Naive thymus-derived CD4-positive, alpha-beta T cell (primary cell): ENCODE measurements at regions not wholly inside any gene's neighbourhood (a gene's known extent, or its start where the extent isn't known, plus 50 kb on each side); places are given as distances from the start of the nearest gene placed in this dataset.

Source experiments
- ATAC-seq: fragments of 150-1000 bp; cut with Tn5 transposase; 2 replicates; pipeline ENCODE4 v1.10.0; 2021; ENCODE audit warnings: mild to moderate bottlenecking, moderate library complexity
- CTCF ChIA-PET: fragments of 350-600 bp; sonication (Branson Sonifier 250); formaldehyde crosslinking; loops from one replicate; lab custom pipeline; 2021; ENCODE audit warnings: antibody characterized with exemption; lab: Charles Lee
- POLR2A ChIA-PET: fragments of 350-600 bp; sonication (Branson Sonifier 250); formaldehyde crosslinking; loops from one replicate; lab custom pipeline; 2021; ENCODE audit warnings: antibody characterized with exemption, inconsistent platforms; lab: Charles Lee
- DNase-seq, 9 donors: peaks; one replicate each; pipeline versions ENCODE4 v3.0.0 to v3.0.0-alpha.2; 2020 to 2022; ENCODE audit warnings: mixed read lengths in 1 of 9
- H3K27ac ChIP-seq: one replicate; pipeline ENCODE4 v1.7.0; 2013; ENCODE audit warnings: mild to moderate bottlenecking, low read depth, low read length, moderate library complexity
- H3K27me3 ChIP-seq, 2 donors: one replicate each; pipeline ENCODE4 v1.7.0; 2013; ENCODE audit warnings: low read length in 2 of 2, mild to moderate bottlenecking in 2 of 2, moderate library complexity in 2 of 2; ENCODE audit not compliant: control insufficient read depth in 2 of 2, insufficient read depth in 2 of 2
- H3K36me3 ChIP-seq, 3 experiments: 1 replicate in 2 of 3; 2 replicates in 1 of 3; pipeline ENCODE4 v1.7.0; 2013; ENCODE audit warnings: low read length in 3 of 3, mild to moderate bottlenecking in 3 of 3, moderate library complexity in 1 of 3; ENCODE audit not compliant: insufficient read depth in 3 of 3, control insufficient read depth in 2 of 3
- H3K4me1 ChIP-seq, 2 donors: one replicate each; pipeline ENCODE4 v1.7.0; 2013; ENCODE audit warnings: low read length in 2 of 2, mild to moderate bottlenecking in 2 of 2, moderate library complexity in 1 of 2; ENCODE audit not compliant: control insufficient read depth in 2 of 2, insufficient read depth in 2 of 2
- H3K4me3 ChIP-seq: 2 replicates; pipeline ENCODE4 v1.7.0; 2013; ENCODE audit warnings: mild to moderate bottlenecking, low read length
- H3K9me3 ChIP-seq, 3 experiments: 1 replicate in 2 of 3; 2 replicates in 1 of 3; pipeline ENCODE4 v1.7.0; 2013; ENCODE audit warnings: low read length in 3 of 3; ENCODE audit not compliant: control insufficient read depth in 2 of 3
- H3K27ac Mint-ChIP-seq, 9 donors: one replicate each; pipeline ENCODE4 v1.8.0; 2020 to 2022; ENCODE audit warnings: mixed read lengths in 9 of 9, mild to moderate bottlenecking in 8 of 9, moderate library complexity in 5 of 9, inconsistent platforms in 2 of 9
- H3K27me3 Mint-ChIP-seq, 5 donors: one replicate each; pipeline ENCODE4 v1.8.0; 2021 to 2022; ENCODE audit warnings: mixed read lengths in 5 of 5, mild to moderate bottlenecking in 1 of 5
- H3K36me3 Mint-ChIP-seq, 5 donors: one replicate each; pipeline ENCODE4 v1.8.0; 2020 to 2022; ENCODE audit warnings: mixed read lengths in 5 of 5, mild to moderate bottlenecking in 3 of 5, inconsistent platforms in 1 of 5
- H3K4me1 Mint-ChIP-seq, 7 donors: one replicate each; pipeline ENCODE4 v1.8.0; 2020 to 2022; ENCODE audit warnings: mixed read lengths in 7 of 7, mild to moderate bottlenecking in 3 of 7, inconsistent platforms in 1 of 7
- H3K4me3 Mint-ChIP-seq, 10 donors: one replicate each; pipeline ENCODE4 v1.8.0; 2020 to 2022; ENCODE audit warnings: mild to moderate bottlenecking in 10 of 10, mixed read lengths in 10 of 10, moderate library complexity in 6 of 10, inconsistent platforms in 2 of 10
- H3K9me3 Mint-ChIP-seq, 11 donors: one replicate each; pipeline ENCODE4 v1.8.0; 2020 to 2022; ENCODE audit warnings: mixed read lengths in 11 of 11, mild to moderate bottlenecking in 4 of 11, inconsistent platforms in 1 of 11, moderate library complexity in 1 of 11
- intact Hi-C, 2 donors: fragments of 100-400 bp; cut with micrococcal nuclease; formaldehyde crosslinking; loops; one replicate each; pipeline ENCODE4 v1.15.1; 2023

- H3K4me3 ChIP-seq = no peak overlapping the region
- H3K27ac ChIP-seq = no peak overlapping the region
- ATAC-seq (no peak), DNase-seq (no peak)
- H3K27me3 Mint-ChIP-seq = no peaks in the 10 kb centered on the region
- H3K36me3 Mint-ChIP-seq = peaks cover 0 to 4% (median 0%) of the 10 kb centered on the region in 5 donors
- no peak overlapping the region for H3K4me3 Mint-ChIP-seq
- no peaks in the 10 kb centered on the region for H3K4me1 ChIP-seq
- H3K9me3 ChIP-seq = no peaks in the 10 kb centered on the region
- ChIA-PET CTCF (no interaction called here), POLR2A (no interaction called here)
- no peak overlapping the region for H3K27ac Mint-ChIP-seq
- no peaks in the 10 kb centered on the region for H3K4me1 Mint-ChIP-seq
- no peaks in the 10 kb centered on the region for H3K36me3 ChIP-seq
- peaks cover 0 to 36% (median 9%) of the 10 kb centered on the region in 11 donors for H3K9me3 Mint-ChIP-seq
- no peaks in the 10 kb centered on the region for H3K27me3 ChIP-seq
- intact Hi-C loops = no loop called here
Observed at GRCh38 chr12:58765653-58766512, 154.4 kb downstream of the LRIG3 start.

DNA sequence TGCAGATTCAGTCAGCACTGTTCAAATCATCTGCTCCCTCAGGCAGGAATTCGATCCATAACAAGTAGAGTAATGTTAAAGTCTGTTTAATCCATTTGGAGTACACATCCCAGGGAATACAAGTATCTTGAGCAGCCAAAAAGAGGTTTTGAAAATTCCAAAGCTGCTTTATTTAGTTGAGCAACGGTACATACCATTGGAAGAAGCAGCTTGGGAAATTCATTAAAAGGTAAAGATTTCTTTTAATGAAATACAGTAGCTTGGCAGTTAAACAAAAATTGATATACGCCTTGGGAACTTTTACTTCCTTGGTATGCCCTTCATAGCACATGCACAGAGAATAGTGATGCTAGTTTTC lies 153.8 kb downstream of the LRIG3 start:
- H3K36me3 Mint-ChIP-seq = peaks cover 0 to 4% (median 0%) of the 10 kb centered on the region in 5 donors
- H3K27me3 Mint-ChIP-seq = no peaks in the 10 kb centered on the region
- no peak overlapping the region for H3K4me3 Mint-ChIP-seq
- no peak for ATAC-seq
- DNase-seq = no peak
- intact Hi-C loops = no loop called here
- Histone ChIP-seq H3K36me3 (no peaks in the 10 kb centered on the region), H3K27me3 (no peaks in the 10 kb centered on the region), H3K4me3 (no peak overlapping the region), H3K27ac (no peak overlapping the region), H3K4me1 (no peaks in the 10 kb centered on the region), H3K9me3 (no peaks in the 10 kb centered on the region)
- ChIA-PET CTCF (no interaction called here), POLR2A (no interaction called here)
- H3K4me1 Mint-ChIP-seq = no peaks in the 10 kb centered on the region
- H3K27ac Mint-ChIP-seq = no peak overlapping the region
- H3K9me3 Mint-ChIP-seq = peaks cover 0 to 34% (median 9%) of the 10 kb centered on the region in 11 donors

DNA sequence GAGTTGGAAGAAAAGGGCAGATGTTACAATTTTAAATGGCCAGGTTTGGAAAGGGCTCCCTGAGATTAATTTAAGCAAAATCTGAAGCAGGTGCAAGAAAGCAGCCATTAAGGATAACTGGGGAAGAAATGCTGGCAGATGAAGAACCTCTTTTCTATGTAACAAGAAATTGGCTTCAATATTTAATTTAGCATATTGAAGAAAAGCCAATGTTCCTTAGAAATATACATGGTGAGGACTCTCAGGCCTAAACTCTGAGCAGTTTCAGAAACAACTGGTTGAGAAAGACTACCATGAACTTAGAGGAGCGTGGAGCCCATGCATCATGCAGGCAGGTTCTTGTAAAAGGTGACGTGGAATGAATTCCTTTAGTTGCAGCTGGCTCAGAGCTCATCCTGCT lies 152.8 kb downstream of the LRIG3 start:
- no peaks in the 10 kb centered on the region for H3K4me1 ChIP-seq
- H3K27me3 ChIP-seq = no peaks in the 10 kb centered on the region
- H3K4me3 Mint-ChIP-seq = no peak overlapping the region
- H3K9me3 Mint-ChIP-seq = peaks cover 0 to 28% (median 9%) of the 10 kb centered on the region in 11 donors
- no peaks in the 10 kb centered on the region for H3K27me3 Mint-ChIP-seq
- no peak overlapping the region for H3K4me3 ChIP-seq
- peaks cover 0 to 4% (median 0%) of the 10 kb centered on the region in 5 donors for H3K36me3 Mint-ChIP-seq
- no peaks in the 10 kb centered on the region for H3K4me1 Mint-ChIP-seq
- intact Hi-C loops = no loop called here
- no peak overlapping the region for H3K27ac Mint-ChIP-seq
- no peaks in the 10 kb centered on the region for H3K9me3 ChIP-seq
- POLR2A ChIA-PET = no interaction called here
- ATAC-seq = no peak
- H3K27ac ChIP-seq = no peak overlapping the region
- no peaks in the 10 kb centered on the region for H3K36me3 ChIP-seq
- no peak for DNase-seq
- CTCF ChIA-PET = no interaction called here

GRCh38 chr12:58773986-58774385 lies 146.3 kb downstream of the LRIG3 start:
- H3K9me3 Mint-ChIP-seq = peaks cover 2 to 16% (median 3%) of the 10 kb centered on the region in 11 donors
- Histone ChIP-seq H3K27ac (no peak overlapping the region), H3K4me3 (no peak overlapping the region), H3K36me3 (no peaks in the 10 kb centered on the region), H3K27me3 (no peaks in the 10 kb centered on the region), H3K4me1 (no peaks in the 10 kb centered on the region), H3K9me3 (no peaks in the 10 kb centered on the region)
- intact Hi-C loops = no loop called here
- H3K36me3 Mint-ChIP-seq = peaks cover 0 to 3% (median 0%) of the 10 kb centered on the region in 5 donors
- CTCF ChIA-PET = no interaction called here
- no peaks in the 10 kb centered on the region for H3K27me3 Mint-ChIP-seq
- no peak overlapping the region for H3K4me3 Mint-ChIP-seq
- no peak for ATAC-seq
- H3K4me1 Mint-ChIP-seq = no peaks in the 10 kb centered on the region
- no peak for DNase-seq
- no peak overlapping the region for H3K27ac Mint-ChIP-seq
- POLR2A ChIA-PET = no interaction called here

- H3K4me3 ChIP-seq = no peak overlapping the region
- H3K36me3 Mint-ChIP-seq = no peaks in the 10 kb centered on the region
- ATAC-seq (no peak), DNase-seq (no peak)
- no peak overlapping the region for H3K27ac Mint-ChIP-seq
- CTCF ChIA-PET = no interaction called here
- no peaks in the 10 kb centered on the region for H3K4me1 ChIP-seq
- POLR2A ChIA-PET = interaction anchor here (0.7 kb wide), 1 partner anchor 94 kb away, joined by 4 read pairs; no protein-coding TSS in a partner anchor
- no peaks in the 10 kb centered on the region for H3K9me3 ChIP-seq
- H3K27ac ChIP-seq = no peak overlapping the region
- no peaks in the 10 kb centered on the region for H3K4me1 Mint-ChIP-seq
- intact Hi-C loops = no loop called here
- H3K36me3 ChIP-seq = no peaks in the 10 kb centered on the region
- H3K27me3 Mint-ChIP-seq = no peaks in the 10 kb centered on the region
- H3K9me3 Mint-ChIP-seq = peaks cover 0 to 8% (median 2%) of the 10 kb centered on the region in 11 donors
- no peaks in the 10 kb centered on the region for H3K27me3 ChIP-seq
- no peak overlapping the region for H3K4me3 Mint-ChIP-seq
Observed at GRCh38 chr12:58774731-58775130, 145.6 kb downstream of the LRIG3 start.

- H3K9me3 ChIP-seq = no peaks in the 10 kb centered on the region
- no peaks in the 10 kb centered on the region for H3K4me1 ChIP-seq
- no peaks in the 10 kb centered on the region for H3K27me3 ChIP-seq
- H3K27ac ChIP-seq = no peak overlapping the region
- H3K27ac Mint-ChIP-seq = no peak overlapping the region
- no peaks in the 10 kb centered on the region for H3K27me3 Mint-ChIP-seq
- DNase-seq (no peak), ATAC-seq (no peak)
- peaks cover 0 to 7% (median 3%) of the 10 kb centered on the region in 11 donors for H3K9me3 Mint-ChIP-seq
- H3K4me3 Mint-ChIP-seq = no peak overlapping the region
- no peaks in the 10 kb centered on the region for H3K36me3 Mint-ChIP-seq
- no peaks in the 10 kb centered on the region for H3K36me3 ChIP-seq
- intact Hi-C loops = no loop called here
- no peaks in the 10 kb centered on the region for H3K4me1 Mint-ChIP-seq
- H3K4me3 ChIP-seq = no peak overlapping the region
- POLR2A ChIA-PET = interaction anchor here (0.7 kb wide), 1 partner anchor 94 kb away, joined by 4 read pairs; no protein-coding TSS in a partner anchor
- CTCF ChIA-PET = no interaction called here
Observed at GRCh38 chr12:58775396-58775795, 144.9 kb downstream of the LRIG3 start.

DNA sequence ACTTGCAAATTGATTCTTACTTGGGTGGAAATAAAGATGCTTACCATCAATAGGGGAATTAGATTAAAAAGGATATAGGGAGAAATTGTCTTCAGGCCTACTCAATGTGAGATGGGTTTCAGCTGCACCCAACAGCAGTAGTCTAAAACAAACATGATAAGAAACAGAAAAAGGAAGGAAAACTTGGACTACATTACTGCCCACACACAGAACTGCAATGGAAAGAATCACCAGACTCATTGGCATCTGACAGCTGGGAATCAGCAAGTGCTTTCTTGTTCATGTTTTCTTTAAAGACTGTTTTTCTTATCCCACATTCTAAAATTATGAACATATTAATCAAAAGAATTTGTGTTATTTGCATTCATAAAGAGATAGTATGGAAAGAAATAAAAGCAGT lies 144.2 kb downstream of the LRIG3 start:
- H3K4me1 ChIP-seq = no peaks in the 10 kb centered on the region
- Mint-ChIP-seq H3K36me3 (no peaks in the 10 kb centered on the region), H3K27me3 (no peaks in the 10 kb centered on the region), H3K9me3 (peaks cover 0 to 8% (median 3%) of the 10 kb centered on the region in 11 donors), H3K4me3 (no peak overlapping the region), H3K27ac (no peak overlapping the region), H3K4me1 (no peaks in the 10 kb centered on the region)
- no peak overlapping the region for H3K4me3 ChIP-seq
- intact Hi-C loops = no loop called here
- H3K36me3 ChIP-seq = no peaks in the 10 kb centered on the region
- H3K9me3 ChIP-seq = no peaks in the 10 kb centered on the region
- no peak for ATAC-seq
- ChIA-PET CTCF (no interaction called here), POLR2A (no interaction called here)
- H3K27ac ChIP-seq = no peak overlapping the region
- no peak for DNase-seq
- no peaks in the 10 kb centered on the region for H3K27me3 ChIP-seq
